ENCODE measurements at regions not wholly inside any gene's neighbourhood (a gene's known extent, or its start where the extent isn't known, plus 50 kb on each side); places are given as distances from the start of the nearest gene placed in this dataset.
A peak's percentile ranks its signal among the peaks of the same experiment; 100 is the strongest.

GRCh38 chr20:60204601-60205000 is 246.4 kb downstream of the CDH26 start:
- Mint-ChIP-seq H3K36me3 (no peaks in the 10 kb centered on the region), H3K4me3 (no peak overlapping the region), H3K4me1 (no peaks in the 10 kb centered on the region), H3K9me3 (ENCODE audit: low read depth) (no peaks in the 10 kb centered on the region), H3K27ac (no peak overlapping the region), H3K27me3 (peaks cover 11% of the 10 kb centered on the region)
- CTCF ChIA-PET: no interaction called here
- no peak for ATAC-seq
- DNase-seq: no peak

- Mint-ChIP-seq H3K27ac (no peak overlapping the region), H3K4me3 (no peak overlapping the region), H3K27me3 (peaks cover 15% of the 10 kb centered on the region), H3K4me1 (no peaks in the 10 kb centered on the region), H3K9me3 (ENCODE audit: low read depth) (no peaks in the 10 kb centered on the region), H3K36me3 (no peaks in the 10 kb centered on the region)
- DNase-seq: no peak
- CTCF ChIA-PET: interaction anchor here (0.7 to 1.2 kb wide), 2 partner anchors 14 to 56 kb away, joined by 3 read pairs; no protein-coding TSS in a partner anchor
- no peak for ATAC-seq
Observed at GRCh38 chr20:60206259-60206658, 248.0 kb downstream of the CDH26 start.

- no peaks in the 10 kb centered on the region for H3K36me3 Mint-ChIP-seq
- H3K4me3 Mint-ChIP-seq: no peak overlapping the region
- ATAC-seq (no peak), DNase-seq (no peak)
- no peaks in the 10 kb centered on the region for H3K9me3 Mint-ChIP-seq (ENCODE audit: low read depth)
- no peak overlapping the region for H3K27ac Mint-ChIP-seq
- H3K27me3 Mint-ChIP-seq: peaks cover 15% of the 10 kb centered on the region
- CTCF ChIA-PET: interaction anchor here (1.0 to 1.2 kb wide), 2 partner anchors 152 to 260 kb away, joined by 3 to 4 read pairs; no protein-coding TSS in a partner anchor
- H3K4me1 Mint-ChIP-seq: no peaks in the 10 kb centered on the region
Observed at GRCh38 chr20:60209048-60209447, 250.8 kb downstream of the CDH26 start.

- peaks cover 11% of the 10 kb centered on the region for H3K27me3 Mint-ChIP-seq
- no peaks in the 10 kb centered on the region for H3K9me3 Mint-ChIP-seq (ENCODE audit: low read depth)
- ATAC-seq: peak; percentile 65
- CTCF ChIA-PET: interaction anchor here (0.6 to 1.3 kb wide), 7 partner anchors 9 to 154 kb away, joined by 3 to 6 read pairs (median 4); no protein-coding TSS in a partner anchor
- no peaks in the 10 kb centered on the region for H3K36me3 Mint-ChIP-seq
- peak; percentile 62 for DNase-seq
- H3K27ac Mint-ChIP-seq: no peak overlapping the region
- H3K4me3 Mint-ChIP-seq: no peak overlapping the region
- H3K4me1 Mint-ChIP-seq: no peaks in the 10 kb centered on the region
Observed at GRCh38 chr20:60210779-60211617, 252.8 kb downstream of the CDH26 start.

GRCh38 chr20:60211618-60212463 is 253.6 kb downstream of the CDH26 start:
- no peak overlapping the region for H3K27ac Mint-ChIP-seq
- CTCF ChIA-PET: interaction anchor here (1.3 kb wide), 1 partner anchor 16 kb away, joined by 6 read pairs; no protein-coding TSS in a partner anchor
- H3K36me3 Mint-ChIP-seq: no peaks in the 10 kb centered on the region
- H3K27me3 Mint-ChIP-seq: peaks cover 8% of the 10 kb centered on the region
- H3K9me3 Mint-ChIP-seq (ENCODE audit: low read depth): no peaks in the 10 kb centered on the region
- H3K4me3 Mint-ChIP-seq: no peak overlapping the region
- no peaks in the 10 kb centered on the region for H3K4me1 Mint-ChIP-seq
- DNase-seq (no peak), ATAC-seq (no peak)

- no peak for ATAC-seq
- DNase-seq: no peak
- no peaks in the 10 kb centered on the region for H3K36me3 Mint-ChIP-seq
- H3K9me3 Mint-ChIP-seq (ENCODE audit: low read depth): no peaks in the 10 kb centered on the region
- no peaks in the 10 kb centered on the region for H3K4me1 Mint-ChIP-seq
- peaks cover 8% of the 10 kb centered on the region for H3K27me3 Mint-ChIP-seq
- no peak overlapping the region for H3K27ac Mint-ChIP-seq
- CTCF ChIA-PET: no interaction called here
- no peak overlapping the region for H3K4me3 Mint-ChIP-seq
Observed at GRCh38 chr20:60212695-60213094, 254.5 kb downstream of the CDH26 start.

GRCh38 chr20:60213126-60213893 is 255.1 kb downstream of the CDH26 start:
- Mint-ChIP-seq H3K4me3 (no peak overlapping the region), H3K27me3 (peaks cover 8% of the 10 kb centered on the region), H3K36me3 (no peaks in the 10 kb centered on the region), H3K27ac (no peak overlapping the region), H3K4me1 (no peaks in the 10 kb centered on the region), H3K9me3 (ENCODE audit: low read depth) (no peaks in the 10 kb centered on the region)
- ATAC-seq (no peak), DNase-seq (no peak)
- CTCF ChIA-PET: no interaction called here

- H3K4me3 Mint-ChIP-seq: no peak overlapping the region
- no peaks in the 10 kb centered on the region for H3K4me1 Mint-ChIP-seq
- H3K27me3 Mint-ChIP-seq: peaks cover 3% of the 10 kb centered on the region
- CTCF ChIA-PET: interaction anchor here (0.9 kb wide), 1 partner anchor 126 kb away, joined by 3 read pairs; no protein-coding TSS in a partner anchor
- DNase-seq: no peak
- no peak overlapping the region for H3K27ac Mint-ChIP-seq
- no peaks in the 10 kb centered on the region for H3K36me3 Mint-ChIP-seq
- H3K9me3 Mint-ChIP-seq (ENCODE audit: low read depth): no peaks in the 10 kb centered on the region
- no peak for ATAC-seq
Observed at GRCh38 chr20:60214901-60215815, 256.9 kb downstream of the CDH26 start.

GRCh38 chr20:60215816-60216730 is 257.9 kb downstream of the CDH26 start:
- Mint-ChIP-seq H3K9me3 (ENCODE audit: low read depth) (no peaks in the 10 kb centered on the region), H3K36me3 (no peaks in the 10 kb centered on the region), H3K27me3 (peaks cover 2% of the 10 kb centered on the region), H3K27ac (no peak overlapping the region), H3K4me1 (no peaks in the 10 kb centered on the region), H3K4me3 (no peak overlapping the region)
- no peak for ATAC-seq
- CTCF ChIA-PET: no interaction called here
- DNase-seq: no peak

- DNase-seq: no peak
- no peaks in the 10 kb centered on the region for H3K9me3 Mint-ChIP-seq (ENCODE audit: low read depth)
- no peak overlapping the region for H3K4me3 Mint-ChIP-seq
- CTCF ChIA-PET: interaction anchor here (0.6 to 0.8 kb wide), 2 partner anchors 8 to 184 kb away, joined by 3 read pairs; no protein-coding TSS in a partner anchor
- H3K36me3 Mint-ChIP-seq: no peaks in the 10 kb centered on the region
- no peak for ATAC-seq
- H3K27me3 Mint-ChIP-seq: no peaks in the 10 kb centered on the region
- H3K27ac Mint-ChIP-seq: no peak overlapping the region
- H3K4me1 Mint-ChIP-seq: no peaks in the 10 kb centered on the region
Observed at GRCh38 chr20:60219231-60219630, 261.0 kb downstream of the CDH26 start.

- no peak overlapping the region for H3K4me3 Mint-ChIP-seq
- H3K4me1 Mint-ChIP-seq: no peaks in the 10 kb centered on the region
- no peak overlapping the region for H3K27ac Mint-ChIP-seq
- DNase-seq (no peak), ATAC-seq (no peak)
- no peaks in the 10 kb centered on the region for H3K9me3 Mint-ChIP-seq (ENCODE audit: low read depth)
- H3K36me3 Mint-ChIP-seq: no peaks in the 10 kb centered on the region
- no peaks in the 10 kb centered on the region for H3K27me3 Mint-ChIP-seq
- CTCF ChIA-PET: interaction anchor here (0.6 to 0.8 kb wide), 2 partner anchors 9 to 184 kb away, joined by 3 read pairs; no protein-coding TSS in a partner anchor
Observed at GRCh38 chr20:60219984-60220562, 261.9 kb downstream of the CDH26 start.
